Thyroid gland (tissue), 4 donors: ENCODE measurements at regions not wholly inside any gene's neighbourhood (a gene's known extent, or its start where the extent isn't known, plus 50 kb on each side); places are given as distances from the start of the nearest gene placed in this dataset.

Experiments
- DNase-seq, 2 donors: peaks; one replicate each; pipeline ENCODE4 v3.0.0-alpha.2; 2019
- H3K27ac ChIP-seq, 3 donors: fragments of 200-600 bp; sonication (generic); 1 replicate in 2 of 3; 2 replicates in 1 of 3; pipeline ENCODE4 v1.5.1; 2016 to 2019; ENCODE audit warnings: mild to moderate bottlenecking in 1 of 3, moderate library complexity in 1 of 3
- H3K27me3 ChIP-seq: fragments of 200-600 bp; sonication (generic); one replicate; pipeline ENCODE4 v1.5.1; 2019
- H3K36me3 ChIP-seq, 2 donors: fragments of 200-600 bp; sonication (generic); one replicate each; pipeline ENCODE4 v1.5.1; 2016 to 2019
- H3K4me1 ChIP-seq, 2 donors: fragments of 200-600 bp; sonication (generic); one replicate each; pipeline ENCODE4 v1.5.1; 2017 to 2019
- H3K4me3 ChIP-seq, 3 donors: fragments of 200-600 bp; sonication (generic); replicated peaks in 1 of 3; 1 replicate in 2 of 3; 2 replicates in 1 of 3; pipeline ENCODE4 v1.5.1; 2016; ENCODE audit warnings: mild to moderate bottlenecking in 1 of 3
- H3K9me3 ChIP-seq: fragments of 200-600 bp; sonication (generic); one replicate; pipeline ENCODE4 v1.5.1; 2017
- POLR2A ChIP-seq, 2 donors: fragments of 450-650 bp; IDR thresholded peaks; one replicate each; pipeline ENCODE4 v1.6.1; 2017; ENCODE audit warnings: antibody characterized with exemption in 2 of 2, mild to moderate bottlenecking in 2 of 2, moderate library complexity in 1 of 2
- WGBS, 2 donors: methylation state at CpG; one replicate each; pipeline ENCODE4 v1.1.5; 2017; 5-methylcytosine and 5-hydroxymethylcytosine counted together
- intact Hi-C: fragments of 100-400 bp; cut with DNase I; formaldehyde crosslinking; loops from one replicate; pipeline ENCODE4 v1.15.1; 2023
- TF ChIP-seq, protein P1 (sequence below), 6 experiments: fragments of 200-600 bp in 3 of 6; fragments of 450-650 bp in 3 of 6; sonication (generic) in 3 of 6; IDR thresholded peaks; one replicate each; pipeline ENCODE4 v1.5.1; 2016 to 2019; ENCODE audit warnings: antibody characterized with exemption in 6 of 6, mild to moderate bottlenecking in 2 of 6, inconsistent platforms in 1 of 6, moderate library complexity in 1 of 6

DNA sequence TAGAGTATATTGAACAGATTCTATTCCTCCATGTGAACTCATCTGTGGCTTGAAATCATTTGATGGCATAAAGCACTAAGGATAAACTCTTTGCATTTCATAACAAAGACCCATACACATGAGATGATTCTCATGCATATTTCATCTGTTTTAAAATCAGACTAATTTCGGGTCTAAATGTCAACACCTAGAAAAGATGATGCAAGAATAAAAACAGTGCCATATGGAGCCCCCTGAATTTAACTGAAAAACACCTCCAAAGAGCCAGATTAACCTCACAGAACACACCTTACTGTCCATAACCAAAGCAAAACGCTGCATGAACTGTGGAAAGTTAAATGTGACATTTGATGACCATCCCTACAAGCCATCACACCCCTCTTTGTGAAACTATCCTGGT, 59.7 kb downstream of the ELAPOR2 start:
- Histone ChIP-seq H3K27ac (peak overlapping the region in 1 of 3 donors; percentile 24), H3K36me3 (no peaks in the 10 kb centered on the region), H3K4me3 (no peak overlapping the region), H3K27me3 (no peaks in the 10 kb centered on the region), H3K4me1 (peaks cover 11 to 19% of the 10 kb centered on the region in 2 donors), H3K9me3 (no peaks in the 10 kb centered on the region)
- no peak for TF ChIP-seq POLR2A (IDR thresholded peaks at IDR 0.05)
- TF ChIP-seq, protein P1, sequence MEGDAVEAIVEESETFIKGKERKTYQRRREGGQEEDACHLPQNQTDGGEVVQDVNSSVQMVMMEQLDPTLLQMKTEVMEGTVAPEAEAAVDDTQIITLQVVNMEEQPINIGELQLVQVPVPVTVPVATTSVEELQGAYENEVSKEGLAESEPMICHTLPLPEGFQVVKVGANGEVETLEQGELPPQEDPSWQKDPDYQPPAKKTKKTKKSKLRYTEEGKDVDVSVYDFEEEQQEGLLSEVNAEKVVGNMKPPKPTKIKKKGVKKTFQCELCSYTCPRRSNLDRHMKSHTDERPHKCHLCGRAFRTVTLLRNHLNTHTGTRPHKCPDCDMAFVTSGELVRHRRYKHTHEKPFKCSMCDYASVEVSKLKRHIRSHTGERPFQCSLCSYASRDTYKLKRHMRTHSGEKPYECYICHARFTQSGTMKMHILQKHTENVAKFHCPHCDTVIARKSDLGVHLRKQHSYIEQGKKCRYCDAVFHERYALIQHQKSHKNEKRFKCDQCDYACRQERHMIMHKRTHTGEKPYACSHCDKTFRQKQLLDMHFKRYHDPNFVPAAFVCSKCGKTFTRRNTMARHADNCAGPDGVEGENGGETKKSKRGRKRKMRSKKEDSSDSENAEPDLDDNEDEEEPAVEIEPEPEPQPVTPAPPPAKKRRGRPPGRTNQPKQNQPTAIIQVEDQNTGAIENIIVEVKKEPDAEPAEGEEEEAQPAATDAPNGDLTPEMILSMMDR (IDR thresholded peaks at IDR 0.05) = no peak
- no peak for DNase-seq
- intact Hi-C loops = no loop called here
- WGBS, 2 donors = 87 to 92% methylated on average over 2 of the region's 2 CpGs

DNA sequence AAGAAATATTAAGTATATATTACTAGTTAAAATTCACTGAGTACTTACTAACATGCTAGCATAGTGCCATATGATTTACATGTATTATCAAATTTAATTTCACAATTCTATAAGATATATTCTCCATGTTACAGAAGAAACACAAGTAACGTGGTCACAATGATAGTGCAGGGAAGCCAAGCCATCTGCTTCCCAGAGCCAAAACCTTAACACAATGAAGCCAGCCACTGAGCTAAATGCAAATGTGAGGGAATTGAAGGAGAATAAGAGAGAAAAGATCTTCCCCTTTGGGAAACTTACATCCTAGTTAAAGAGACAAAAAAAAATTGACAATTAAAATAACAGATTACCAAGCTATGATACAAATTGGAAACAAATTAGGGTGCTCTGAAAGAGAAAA, 63.6 kb downstream of the ELAPOR2 start:
- H3K27ac ChIP-seq = no peak overlapping the region
- no peak overlapping the region for H3K4me3 ChIP-seq
- intact Hi-C loops = no loop called here
- no peaks in the 10 kb centered on the region for H3K9me3 ChIP-seq
- no peak for DNase-seq
- 84 to 95% methylated on average over 1 of the region's 1 CpG for WGBS, 2 donors
- no peak for TF ChIP-seq POLR2A (IDR thresholded peaks at IDR 0.05)
- TF ChIP-seq, protein P1 (IDR thresholded peaks at IDR 0.05) = no peak
- peaks cover 6 to 12% of the 10 kb centered on the region in 2 donors for H3K4me1 ChIP-seq
- H3K27me3 ChIP-seq = no peaks in the 10 kb centered on the region
- no peaks in the 10 kb centered on the region for H3K36me3 ChIP-seq

DNA sequence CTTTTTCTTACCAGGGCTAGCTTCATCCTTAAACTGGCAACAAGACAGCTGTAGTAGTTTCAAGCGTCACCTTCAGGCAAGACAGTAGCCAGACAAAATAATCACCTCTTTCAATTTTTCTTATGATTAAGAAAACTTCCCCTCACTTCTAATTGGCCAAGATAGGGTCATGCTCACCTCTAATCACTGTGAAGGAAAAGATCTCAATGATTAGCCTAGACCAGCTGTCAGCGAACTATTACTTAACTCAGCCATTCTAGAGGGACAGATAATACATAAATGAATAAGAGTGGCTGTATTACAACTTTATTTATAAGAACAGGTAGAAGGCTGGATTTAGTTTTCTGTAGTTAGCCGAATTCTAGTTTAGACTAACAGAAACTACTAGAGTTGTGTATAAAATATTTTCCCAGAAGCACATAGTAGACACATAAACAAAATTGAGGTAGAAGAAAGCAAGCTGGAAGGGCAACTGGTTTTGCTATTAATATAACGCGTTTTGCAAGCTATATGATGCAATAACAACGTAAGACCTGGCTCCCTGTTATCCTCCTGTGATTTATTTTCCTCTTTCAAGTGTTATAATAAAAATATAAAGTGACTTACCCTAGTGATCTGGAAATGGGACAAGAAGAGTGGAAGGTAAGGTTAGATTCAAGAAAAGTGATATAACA, 64.3 kb downstream of the ELAPOR2 start:
- intact Hi-C loops = no loop called here
- TF ChIP-seq, protein P1 (IDR thresholded peaks at IDR 0.05) = no peak
- TF ChIP-seq POLR2A (IDR thresholded peaks at IDR 0.05) = no peak
- 92 to 93% methylated on average over 6 of the region's 6 CpGs for WGBS, 2 donors
- Histone ChIP-seq H3K9me3 (no peaks in the 10 kb centered on the region), H3K4me1 (peaks cover 3 to 8% of the 10 kb centered on the region in 2 donors), H3K36me3 (no peaks in the 10 kb centered on the region), H3K4me3 (no peak overlapping the region), H3K27me3 (no peaks in the 10 kb centered on the region), H3K27ac (no peak overlapping the region)
- DNase-seq = no peak

DNA sequence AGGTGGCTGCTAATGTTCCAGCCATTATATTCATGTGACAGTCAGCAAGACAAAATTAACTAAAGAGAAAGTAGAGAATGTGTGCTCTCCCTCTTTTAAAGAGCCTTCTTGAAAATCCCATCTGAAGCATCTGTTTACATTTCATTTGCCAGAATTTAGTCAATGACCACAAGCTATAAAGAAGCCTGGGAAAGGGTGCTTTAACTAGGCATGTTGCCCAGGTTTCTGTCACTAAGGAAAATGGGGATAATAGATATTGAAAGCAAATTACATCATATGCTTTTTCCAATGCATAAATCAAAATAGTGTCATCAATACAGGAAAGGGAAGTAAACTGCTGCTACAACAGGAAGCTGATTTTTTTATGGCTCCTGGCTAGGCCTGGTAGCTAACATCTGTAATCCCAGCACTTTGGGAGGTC, 67.7 kb downstream of the ELAPOR2 start:
- Histone ChIP-seq H3K4me3 (no peak overlapping the region), H3K36me3 (no peaks in the 10 kb centered on the region)
- intact Hi-C loops = no loop called here

DNA sequence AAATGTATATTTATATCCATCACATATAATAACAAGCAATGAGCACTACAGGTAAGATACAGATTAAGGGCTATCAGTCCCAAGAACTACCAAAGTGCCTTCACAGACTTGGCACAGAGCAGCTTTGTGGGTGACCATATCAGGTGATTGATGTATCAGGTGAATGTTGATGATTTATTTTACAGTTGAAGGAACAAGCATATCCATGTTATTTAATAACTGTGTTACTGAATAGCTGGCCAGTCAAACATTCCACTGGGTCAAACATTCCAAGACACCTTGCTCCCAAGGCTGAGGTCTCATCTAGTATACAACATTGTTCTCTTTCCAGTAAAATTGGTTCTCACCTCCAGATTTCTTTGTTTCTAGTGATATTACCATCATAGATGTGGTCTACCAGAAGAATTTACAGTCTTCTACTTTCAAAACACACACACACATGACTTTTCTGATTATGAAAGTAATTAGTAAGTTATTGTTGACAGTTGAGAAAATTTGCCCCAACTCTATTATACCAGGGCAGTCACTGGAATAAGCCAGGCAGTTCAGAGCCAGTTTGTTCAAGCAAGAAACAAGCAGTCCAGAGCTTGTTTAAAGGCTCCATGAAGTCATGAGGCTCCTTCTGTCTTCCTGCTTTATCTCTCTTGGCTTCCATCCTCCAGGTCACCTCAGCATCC, 68.2 kb downstream of the ELAPOR2 start:
- Histone ChIP-seq H3K27ac (no peak overlapping the region), H3K4me3 (no peak overlapping the region)

More for the DNA sequence above, 67.7 kb downstream of the ELAPOR2 start:
- no peak for DNase-seq
- TF ChIP-seq, protein P1 (IDR thresholded peaks at IDR 0.05) = no peak
- no peak for TF ChIP-seq POLR2A (IDR thresholded peaks at IDR 0.05)
- Histone ChIP-seq H3K4me1 (no peaks in the 10 kb centered on the region), H3K27me3 (no peaks in the 10 kb centered on the region), H3K9me3 (no peaks in the 10 kb centered on the region), H3K27ac (no peak overlapping the region)

More for the DNA sequence above, 68.2 kb downstream of the ELAPOR2 start:
- H3K9me3 ChIP-seq = no peaks in the 10 kb centered on the region
- no peaks in the 10 kb centered on the region for H3K4me1 ChIP-seq
- no peaks in the 10 kb centered on the region for H3K27me3 ChIP-seq
- intact Hi-C loops = no loop called here
- TF ChIP-seq, protein P1 (IDR thresholded peaks at IDR 0.05) = no peak
- no peak for TF ChIP-seq POLR2A (IDR thresholded peaks at IDR 0.05)
- no peaks in the 10 kb centered on the region for H3K36me3 ChIP-seq
- DNase-seq = no peak
